ENCODE measurements at regions not wholly inside any gene's neighbourhood (a gene's known extent, or its start where the extent isn't known, plus 50 kb on each side); places are given as distances from the start of the nearest gene placed in this dataset.
"Not testable (repeated sequence)": the region's sequence is repeated elsewhere in the genome, so short reads cannot be mapped to it uniquely, and the experiment has no call there.

- WGBS, 2 donors = 42 to 67% methylated on average over 2 of the region's 2 CpGs
- DNase-seq (no peak), ATAC-seq (no peak)
- no peak overlapping the region for H3K4me3 ChIP-seq
- intact Hi-C loops (cut with DNase I) = no loop called here
- no peaks in the 10 kb centered on the region for H3K36me3 ChIP-seq (replicated peaks in 1 of 2; ENCODE audit: insufficient read depth in 1 of 2, low read depth in 2 of 2)
- H3K9me3 ChIP-seq = no peaks in the 10 kb centered on the region
- H3K4me1 ChIP-seq = no peaks in the 10 kb centered on the region
- TF ChIP-seq POLR2A (IDR thresholded peaks at IDR 0.05) = no peak
- no peak for TF ChIP-seq CTCF (IDR thresholded peaks at IDR 0.05)
- no peaks in the 10 kb centered on the region for H3K27me3 ChIP-seq
- no peak overlapping the region for H3K27ac ChIP-seq
Measured at GRCh38 chr9:22189471-22189870, 180.4 kb upstream of the CDKN2B start.

- DNase-seq; H3K36me3 ChIP-seq (replicated peaks in 1 of 2; ENCODE audit: insufficient read depth in 1 of 2, low read depth in 2 of 2); H3K27me3 ChIP-seq; H3K4me1 ChIP-seq; ATAC-seq; H3K9me3 ChIP-seq; H3K4me3 ChIP-seq; intact Hi-C loops (cut with DNase I); H3K27ac ChIP-seq: not testable (repeated sequence)
- 59 to 85% methylated on average over 2 of the region's 2 CpGs for WGBS, 2 donors
Measured at GRCh38 chr9:22197000-22197399, 187.9 kb upstream of the CDKN2B start.

GRCh38 chr9:22198681-22199080 lies 189.6 kb upstream of the CDKN2B start:
- Histone ChIP-seq H3K27ac (no peak overlapping the region), H3K4me1 (no peaks in the 10 kb centered on the region), H3K9me3 (no peaks in the 10 kb centered on the region), H3K27me3 (no peaks in the 10 kb centered on the region), H3K4me3 (no peak overlapping the region), H3K36me3 (replicated peaks in 1 of 2; ENCODE audit: insufficient read depth in 1 of 2, low read depth in 2 of 2) (no peaks in the 10 kb centered on the region)
- no peak for TF ChIP-seq POLR2A (IDR thresholded peaks at IDR 0.05)
- TF ChIP-seq CTCF (IDR thresholded peaks at IDR 0.05) = no peak
- ATAC-seq = no peak
- no peak for DNase-seq
- intact Hi-C loops (cut with DNase I) = no loop called here

GRCh38 chr9:22201256-22201655 lies 192.2 kb upstream of the CDKN2B start:
- no peak for DNase-seq
- Histone ChIP-seq H3K27me3 (no peaks in the 10 kb centered on the region), H3K9me3 (no peaks in the 10 kb centered on the region), H3K27ac (no peak overlapping the region), H3K4me1 (no peaks in the 10 kb centered on the region), H3K36me3 (replicated peaks in 1 of 2; ENCODE audit: insufficient read depth in 1 of 2, low read depth in 2 of 2) (no peaks in the 10 kb centered on the region), H3K4me3 (no peak overlapping the region)
- intact Hi-C loops (cut with DNase I) = no loop called here
- ATAC-seq = no peak
- WGBS, 2 donors = 58 to 89% methylated on average over 1 of the region's 1 CpG
- TF ChIP-seq CTCF (IDR thresholded peaks at IDR 0.05) = no peak
- no peak for TF ChIP-seq POLR2A (IDR thresholded peaks at IDR 0.05)

- Histone ChIP-seq H3K27me3 (no peaks in the 10 kb centered on the region), H3K4me1 (no peaks in the 10 kb centered on the region), H3K4me3 (no peak overlapping the region), H3K36me3 (replicated peaks in 1 of 2; ENCODE audit: insufficient read depth in 1 of 2, low read depth in 2 of 2) (no peaks in the 10 kb centered on the region), H3K27ac (no peak overlapping the region), H3K9me3 (no peaks in the 10 kb centered on the region)
- TF ChIP-seq CTCF (IDR thresholded peaks at IDR 0.05) (no peak), POLR2A (IDR thresholded peaks at IDR 0.05) (no peak)
- 45% methylated on average over 8 of the region's 8 CpGs for WGBS, 2 donors
- intact Hi-C loops (cut with DNase I) = no loop called here
- DNase-seq = no peak
- ATAC-seq = no peak
Measured at GRCh38 chr9:22203371-22204138, 194.4 kb upstream of the CDKN2B start.

All from body of pancreas (tissue), 4 donors.